Skeletal muscle cell (primary cell): ENCODE measurements at regions not wholly inside any gene's neighbourhood (a gene's known extent, or its start where the extent isn't known, plus 50 kb on each side); places are given as distances from the start of the nearest gene placed in this dataset.

Experiments
- DNase-seq: peaks from one replicate; pipeline ENCODE4 v3.0.0-alpha.2; 2010; ENCODE audit warnings: low read depth
- H3K4me3 ChIP-seq: 2 replicates; pipeline ENCODE4 v1.5.1; 2011; ENCODE audit warnings: low read depth, mild to moderate bottlenecking, control low read depth, low read length, moderate library complexity

GRCh38 chr6:21533678-21534077 lies 59.9 kb upstream of the SOX4 start:
- no peak for DNase-seq

GRCh38 chr6:21536280-21536766 lies 57.2 kb upstream of the SOX4 start:
- no peak overlapping the region for H3K4me3 ChIP-seq
- DNase-seq: no peak

More at GRCh38 chr6:21533678-21534077, 59.9 kb upstream of the SOX4 start:
- no peak overlapping the region for H3K4me3 ChIP-seq

GRCh38 chr6:21537637-21538036 lies 55.9 kb upstream of the SOX4 start:
- no peak overlapping the region for H3K4me3 ChIP-seq

DNA sequence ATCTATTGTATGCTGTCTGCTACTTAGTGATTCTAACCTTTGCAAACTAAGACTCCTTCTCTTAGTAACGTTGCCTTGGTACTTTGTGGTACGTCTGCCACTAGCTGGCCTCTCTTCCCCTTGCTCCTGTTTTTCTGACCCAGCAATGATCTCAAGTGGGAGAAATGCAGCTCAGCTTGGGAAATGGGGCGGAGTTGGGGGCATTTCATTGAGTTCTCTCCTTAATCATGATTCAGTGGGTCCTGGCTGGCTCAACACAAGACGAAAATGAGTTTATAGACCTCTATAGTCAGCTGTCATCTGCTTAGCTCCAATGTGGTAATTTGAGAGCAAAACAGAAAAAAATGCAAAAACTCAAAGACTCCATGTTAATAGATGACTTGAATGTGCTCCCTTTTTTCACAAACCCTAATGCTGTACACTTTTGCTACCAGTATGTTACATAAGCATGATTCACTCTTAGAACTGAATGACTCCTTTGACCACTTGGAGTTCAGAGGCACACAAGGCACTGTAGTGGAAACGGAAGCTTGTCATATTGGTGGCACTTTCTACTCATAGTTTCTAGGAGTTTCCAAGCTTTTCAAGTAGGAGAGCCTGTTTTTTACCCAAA lies 55.3 kb upstream of the SOX4 start:
- peak; percentile 19 for DNase-seq

More at GRCh38 chr6:21537637-21538036, 55.9 kb upstream of the SOX4 start:
- DNase-seq: no peak

DNA sequence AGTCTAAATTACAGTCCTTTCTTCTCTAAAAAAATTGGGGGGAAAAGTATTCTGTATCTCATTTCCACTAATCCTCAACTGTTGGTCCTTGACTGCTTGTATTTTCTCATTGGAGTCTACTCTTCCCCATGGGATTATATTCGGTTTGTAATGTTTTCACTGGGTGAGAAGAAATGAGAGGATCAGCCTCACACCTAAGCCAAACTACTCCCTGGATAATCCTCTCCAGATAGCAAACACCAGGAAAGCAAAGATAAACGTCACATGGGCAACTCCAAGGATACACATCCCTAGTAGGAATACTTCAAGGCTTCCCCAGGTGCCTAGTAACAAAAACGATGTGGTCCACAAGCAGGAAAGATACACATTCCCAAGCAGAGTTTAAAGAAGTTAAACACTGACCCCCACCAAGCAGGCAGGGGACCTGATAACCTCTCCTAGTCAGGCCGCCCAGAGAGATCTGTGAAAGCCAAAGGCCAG lies 53.9 kb upstream of the SOX4 start:
- DNase-seq: no peak
- H3K4me3 ChIP-seq: no peak overlapping the region

More for the DNA sequence above, 55.3 kb upstream of the SOX4 start:
- H3K4me3 ChIP-seq: no peak overlapping the region
